WERI-Rb-1 (cell line): ENCODE measurements at regions not wholly inside any gene's neighbourhood (a gene's known extent, or its start where the extent isn't known, plus 50 kb on each side); places are given as distances from the start of the nearest gene placed in this dataset.

ENCODE experiments used
- DNase-seq: peaks from one replicate; pipeline ENCODE4 v3.0.0-alpha.2; 2020
- H3K27ac ChIP-seq: fragments of 250-450 bp; sonication (Bioruptor Pico); 2 replicates; pipeline ENCODE4 v1.5.1; 2020; ENCODE audit warnings: mild to moderate bottlenecking, moderate library complexity
- H3K27me3 ChIP-seq: fragments of 250-450 bp; sonication (Bioruptor Pico); 2 replicates; pipeline ENCODE4 v1.5.1; 2021; ENCODE audit warnings: mild to moderate bottlenecking, low read depth, moderate library complexity; ENCODE audit not compliant: insufficient read depth, severe bottlenecking
- H3K36me3 ChIP-seq: fragments of 250-450 bp; sonication (Bioruptor Pico); 2 replicates; pipeline ENCODE4 v1.5.1; 2020; ENCODE audit warnings: mild to moderate bottlenecking, moderate library complexity
- H3K4me3 ChIP-seq: 2 replicates; pipeline ENCODE4 v1.5.1; 2011; ENCODE audit warnings: low read depth, mild to moderate bottlenecking, control low read depth, low read length
- H3K9me3 ChIP-seq: fragments of 250-450 bp; sonication (Bioruptor Pico); 2 replicates; pipeline ENCODE4 v1.5.1; 2021; ENCODE audit warnings: mild to moderate bottlenecking, moderate library complexity; ENCODE audit not compliant: severe bottlenecking
- TF ChIP-seq, protein P1 (sequence below): IDR thresholded peaks from 2 replicates; pipeline ENCODE4 v1.5.1; 2011; ENCODE audit warnings: low read depth, mild to moderate bottlenecking, control low read depth, inconsistent platforms, low read length

DNA sequence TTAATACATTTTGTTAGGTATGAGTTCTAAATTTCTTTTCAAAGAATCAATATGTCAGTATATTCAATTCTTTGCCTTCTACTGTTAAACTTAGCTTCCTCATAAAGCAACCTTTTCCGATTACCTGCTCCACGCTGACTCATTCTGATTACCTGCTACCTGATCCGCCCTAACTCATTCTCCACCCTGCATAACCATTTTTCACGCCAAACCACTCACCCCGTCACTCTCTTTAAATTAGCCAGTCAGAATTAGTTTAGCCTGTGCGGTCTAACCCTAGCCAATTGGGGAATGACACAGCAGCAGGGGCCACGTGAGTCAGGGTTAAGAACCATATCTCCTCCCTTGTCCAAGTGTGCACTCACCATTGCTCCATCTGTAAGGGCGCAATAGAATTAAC is 72.2 kb upstream of the FICD start:
- H3K4me3 ChIP-seq: no peak overlapping the region
- no peaks in the 10 kb centered on the region for H3K36me3 ChIP-seq
- H3K27ac ChIP-seq: no peak overlapping the region
- no peak for DNase-seq
- peaks cover 53% of the 10 kb centered on the region for H3K27me3 ChIP-seq
- no peaks in the 10 kb centered on the region for H3K9me3 ChIP-seq
- TF ChIP-seq, protein P1, sequence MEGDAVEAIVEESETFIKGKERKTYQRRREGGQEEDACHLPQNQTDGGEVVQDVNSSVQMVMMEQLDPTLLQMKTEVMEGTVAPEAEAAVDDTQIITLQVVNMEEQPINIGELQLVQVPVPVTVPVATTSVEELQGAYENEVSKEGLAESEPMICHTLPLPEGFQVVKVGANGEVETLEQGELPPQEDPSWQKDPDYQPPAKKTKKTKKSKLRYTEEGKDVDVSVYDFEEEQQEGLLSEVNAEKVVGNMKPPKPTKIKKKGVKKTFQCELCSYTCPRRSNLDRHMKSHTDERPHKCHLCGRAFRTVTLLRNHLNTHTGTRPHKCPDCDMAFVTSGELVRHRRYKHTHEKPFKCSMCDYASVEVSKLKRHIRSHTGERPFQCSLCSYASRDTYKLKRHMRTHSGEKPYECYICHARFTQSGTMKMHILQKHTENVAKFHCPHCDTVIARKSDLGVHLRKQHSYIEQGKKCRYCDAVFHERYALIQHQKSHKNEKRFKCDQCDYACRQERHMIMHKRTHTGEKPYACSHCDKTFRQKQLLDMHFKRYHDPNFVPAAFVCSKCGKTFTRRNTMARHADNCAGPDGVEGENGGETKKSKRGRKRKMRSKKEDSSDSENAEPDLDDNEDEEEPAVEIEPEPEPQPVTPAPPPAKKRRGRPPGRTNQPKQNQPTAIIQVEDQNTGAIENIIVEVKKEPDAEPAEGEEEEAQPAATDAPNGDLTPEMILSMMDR: no peak

DNA sequence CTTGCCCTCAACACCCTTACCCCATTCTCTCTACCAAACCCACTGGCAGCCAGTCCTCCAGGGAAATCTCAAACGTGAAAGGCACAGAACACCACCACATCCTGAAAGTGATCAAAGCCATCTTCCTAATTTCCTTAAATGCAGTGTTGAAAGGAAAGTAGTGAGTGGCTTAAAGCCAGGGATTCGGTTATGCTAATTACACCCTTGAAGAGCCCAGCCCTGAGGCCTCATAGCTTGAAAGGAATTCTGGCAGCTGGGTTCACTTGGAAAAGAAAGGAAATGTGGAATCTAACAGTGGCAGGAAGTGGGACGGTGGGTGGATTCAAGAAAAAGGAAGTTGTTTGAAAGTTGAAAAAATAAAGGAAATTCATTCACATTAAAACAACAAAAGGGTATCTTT is 73.0 kb upstream of the FICD start:
- no peak for DNase-seq
- no peak overlapping the region for H3K4me3 ChIP-seq

DNA sequence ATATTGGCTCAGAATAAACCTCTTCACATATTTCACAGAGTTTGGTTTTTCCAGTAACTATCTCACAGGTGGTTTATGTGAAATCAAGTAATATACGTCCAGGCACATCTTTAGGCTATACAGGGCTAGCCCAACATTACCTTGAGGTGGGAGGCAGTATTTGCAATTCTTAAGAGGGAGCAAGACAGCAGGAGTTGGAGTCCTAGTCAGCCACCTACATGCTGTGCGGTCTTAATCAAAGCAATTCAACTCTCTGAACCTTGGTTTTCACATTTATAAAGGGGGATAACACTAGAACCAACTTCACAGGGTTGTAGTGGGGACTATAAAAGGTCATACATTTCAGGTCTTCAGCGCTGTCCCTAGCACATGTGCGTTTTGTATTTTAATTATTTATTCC is 73.5 kb upstream of the FICD start:
- DNase-seq: no peak
- Histone ChIP-seq H3K9me3 (no peaks in the 10 kb centered on the region), H3K4me3 (no peak overlapping the region), H3K36me3 (no peaks in the 10 kb centered on the region), H3K27ac (no peak overlapping the region), H3K27me3 (peaks cover 63% of the 10 kb centered on the region)
- TF ChIP-seq, protein P1: no peak

More for the DNA sequence above, 73.0 kb upstream of the FICD start:
- Histone ChIP-seq H3K9me3 (no peaks in the 10 kb centered on the region), H3K27me3 (peaks cover 58% of the 10 kb centered on the region), H3K36me3 (no peaks in the 10 kb centered on the region), H3K27ac (no peak overlapping the region)
- TF ChIP-seq, protein P1: no peak

DNA sequence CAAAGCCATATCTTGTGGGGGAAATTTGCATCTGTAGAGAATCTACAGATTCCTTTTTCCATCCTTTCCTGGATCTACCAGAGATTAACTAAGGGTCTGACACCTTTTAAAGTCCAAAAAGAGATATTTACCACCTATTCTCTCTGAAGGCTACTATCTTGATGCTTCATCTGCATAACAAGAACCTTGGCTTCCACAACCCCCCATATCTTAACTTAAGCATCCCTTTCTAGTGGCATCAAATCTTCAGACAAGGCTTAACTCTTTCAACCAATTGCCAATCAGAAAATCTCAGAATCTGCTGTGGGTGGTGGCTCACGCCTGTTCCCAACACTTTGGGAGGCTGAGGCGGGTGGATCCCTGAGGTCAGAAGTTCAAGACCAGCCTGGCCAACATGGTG is 74.3 kb upstream of the FICD start:
- Histone ChIP-seq H3K27ac (no peak overlapping the region), H3K27me3 (peaks cover 71% of the 10 kb centered on the region), H3K36me3 (no peaks in the 10 kb centered on the region), H3K9me3 (no peaks in the 10 kb centered on the region), H3K4me3 (no peak overlapping the region)
- TF ChIP-seq, protein P1: no peak
- no peak for DNase-seq

DNA sequence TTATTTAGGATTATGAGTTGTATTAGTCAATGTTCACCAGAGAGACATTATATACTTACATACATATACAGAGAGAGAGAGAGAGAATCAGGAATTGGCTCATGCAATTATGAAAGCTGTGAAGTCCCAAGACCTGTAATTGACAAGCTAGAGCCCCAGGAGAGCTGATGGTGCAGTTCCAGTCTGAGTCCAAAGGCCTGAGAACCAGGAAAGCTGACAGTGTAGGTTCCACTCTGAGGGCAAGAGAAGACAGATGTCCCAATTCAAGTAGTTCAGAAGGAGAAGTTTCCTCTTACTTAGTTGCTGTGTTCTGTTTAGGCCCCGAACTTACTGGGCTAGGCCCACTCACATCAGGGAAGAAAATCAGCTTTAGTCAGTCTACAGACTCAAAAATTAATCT is 76.4 kb upstream of the FICD start:
- Histone ChIP-seq H3K27ac (no peak overlapping the region), H3K4me3 (no peak overlapping the region), H3K27me3 (peaks cover 70% of the 10 kb centered on the region), H3K36me3 (no peaks in the 10 kb centered on the region), H3K9me3 (no peaks in the 10 kb centered on the region)
- DNase-seq: no peak
- TF ChIP-seq, protein P1: no peak

DNA sequence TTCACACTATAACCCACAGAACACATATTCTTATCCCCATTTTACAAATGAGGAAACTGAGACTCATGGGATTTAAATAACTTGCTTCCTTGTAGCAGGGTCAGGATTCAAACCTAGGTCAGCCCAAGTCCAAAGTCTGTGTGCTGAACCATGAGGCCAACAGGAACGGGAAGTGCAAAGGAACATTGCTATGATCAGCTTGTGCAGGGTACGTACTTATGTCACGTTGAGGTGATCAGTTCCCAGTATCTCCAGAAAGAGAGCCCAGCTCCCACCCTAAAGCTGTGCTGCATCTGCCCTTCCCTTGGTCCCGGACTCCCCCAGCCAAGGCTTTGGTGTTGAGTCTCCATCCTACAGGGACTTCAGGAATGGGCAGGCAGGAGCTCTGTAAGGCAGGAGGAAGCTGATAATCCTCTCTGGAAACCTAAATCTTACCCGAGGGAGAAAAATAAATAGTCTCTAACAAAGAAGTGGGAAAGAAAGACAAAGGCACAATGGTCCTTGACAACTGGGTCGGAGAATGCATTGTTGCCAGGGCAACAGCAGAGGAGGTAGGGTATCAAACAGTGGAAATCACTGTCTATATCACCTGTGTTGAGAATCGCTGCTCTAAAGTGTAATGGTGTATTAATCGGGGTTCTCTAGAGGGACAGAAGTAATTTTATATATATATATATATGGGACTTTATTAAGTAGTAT is 82.5 kb upstream of the FICD start:
- no peaks in the 10 kb centered on the region for H3K36me3 ChIP-seq
- no peaks in the 10 kb centered on the region for H3K9me3 ChIP-seq
- no peak for DNase-seq
- peaks cover 43% of the 10 kb centered on the region for H3K27me3 ChIP-seq
- TF ChIP-seq, protein P1: no peak
- no peak overlapping the region for H3K27ac ChIP-seq
- no peak overlapping the region for H3K4me3 ChIP-seq
